ENCODE measurements at regions not wholly inside any gene's neighbourhood (a gene's known extent, or its start where the extent isn't known, plus 50 kb on each side); places are given as distances from the start of the nearest gene placed in this dataset.

DNA sequence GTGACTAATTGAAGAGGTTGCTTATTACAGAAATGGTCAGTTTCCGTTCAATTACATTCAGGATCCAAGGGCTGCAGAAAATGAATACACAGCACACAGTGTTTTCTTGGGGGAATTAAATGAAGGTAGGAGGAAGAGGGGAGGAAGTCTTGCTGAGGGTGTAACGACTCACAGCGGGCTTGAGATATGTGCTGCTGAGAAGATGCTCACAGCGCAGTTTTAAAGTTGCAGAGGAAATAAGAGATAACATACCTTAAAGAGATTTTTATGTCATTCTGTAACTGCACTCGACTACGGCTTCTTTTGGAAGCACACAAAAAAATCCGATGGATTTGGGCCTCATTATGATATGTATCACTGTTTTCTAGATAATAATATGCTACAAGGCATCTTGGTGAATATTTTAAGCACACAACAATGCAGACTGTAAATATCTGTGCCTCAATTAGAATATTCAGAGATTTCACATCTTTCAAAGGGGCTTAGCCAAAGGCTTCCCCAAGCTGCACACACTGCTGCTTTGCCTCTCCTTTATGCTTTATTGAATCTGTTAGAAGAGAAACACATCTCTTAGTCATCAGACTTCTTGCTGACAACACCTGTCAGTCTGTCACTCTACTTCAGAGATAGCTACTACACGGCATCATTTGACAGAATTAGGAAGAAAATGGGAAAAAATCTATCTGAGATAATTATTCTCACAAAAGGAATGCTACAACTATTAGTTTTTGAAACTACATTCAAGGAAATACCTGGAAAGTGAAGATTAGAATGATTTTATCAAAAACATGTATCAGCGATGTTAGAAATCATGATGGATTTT, 773.2 kb downstream of the OTOL1 start:
- no peaks in the 10 kb centered on the region for H3K9me3 ChIP-seq (ENCODE audit: insufficient read depth, low read length)
- TF ChIP-seq, protein P1, sequence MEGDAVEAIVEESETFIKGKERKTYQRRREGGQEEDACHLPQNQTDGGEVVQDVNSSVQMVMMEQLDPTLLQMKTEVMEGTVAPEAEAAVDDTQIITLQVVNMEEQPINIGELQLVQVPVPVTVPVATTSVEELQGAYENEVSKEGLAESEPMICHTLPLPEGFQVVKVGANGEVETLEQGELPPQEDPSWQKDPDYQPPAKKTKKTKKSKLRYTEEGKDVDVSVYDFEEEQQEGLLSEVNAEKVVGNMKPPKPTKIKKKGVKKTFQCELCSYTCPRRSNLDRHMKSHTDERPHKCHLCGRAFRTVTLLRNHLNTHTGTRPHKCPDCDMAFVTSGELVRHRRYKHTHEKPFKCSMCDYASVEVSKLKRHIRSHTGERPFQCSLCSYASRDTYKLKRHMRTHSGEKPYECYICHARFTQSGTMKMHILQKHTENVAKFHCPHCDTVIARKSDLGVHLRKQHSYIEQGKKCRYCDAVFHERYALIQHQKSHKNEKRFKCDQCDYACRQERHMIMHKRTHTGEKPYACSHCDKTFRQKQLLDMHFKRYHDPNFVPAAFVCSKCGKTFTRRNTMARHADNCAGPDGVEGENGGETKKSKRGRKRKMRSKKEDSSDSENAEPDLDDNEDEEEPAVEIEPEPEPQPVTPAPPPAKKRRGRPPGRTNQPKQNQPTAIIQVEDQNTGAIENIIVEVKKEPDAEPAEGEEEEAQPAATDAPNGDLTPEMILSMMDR (IDR thresholded peaks at IDR 0.05; ENCODE audit: low read depth, low read length), result no peak
- TF ChIP-seq EZH2phosphoT487 (IDR thresholded peaks at IDR 0.05; ENCODE audit: low read depth), result no peak
- H3K4me1 ChIP-seq (ENCODE audit: low read length), result no peaks in the 10 kb centered on the region

DNA sequence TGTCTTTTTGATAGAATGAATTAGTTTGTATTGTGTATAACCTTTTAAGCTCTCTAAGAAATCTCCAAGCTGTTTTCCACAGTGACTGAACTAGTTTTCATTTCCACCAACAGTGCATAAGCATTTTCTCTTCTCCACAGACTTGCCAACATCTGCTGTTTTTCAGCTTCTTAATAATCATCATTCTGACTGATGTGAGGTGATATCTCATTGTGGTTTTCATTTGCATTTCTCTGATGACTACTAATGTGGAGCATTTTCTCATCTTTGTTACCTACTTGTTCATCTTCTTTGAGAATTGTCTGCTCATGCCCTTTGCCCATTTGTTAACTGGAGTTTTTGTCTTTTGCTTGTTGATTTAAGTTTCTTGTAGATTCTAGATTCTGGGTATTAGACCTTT, 777.5 kb downstream of the OTOL1 start:
- no peaks in the 10 kb centered on the region for H4K20me1 ChIP-seq (ENCODE audit: insufficient read depth, low read length)
- TF ChIP-seq, protein P1 (IDR thresholded peaks at IDR 0.05; ENCODE audit: low read depth, low read length), result no peak
- no peak for TF ChIP-seq EZH2phosphoT487 (IDR thresholded peaks at IDR 0.05; ENCODE audit: low read depth)
- H3K4me1 ChIP-seq (ENCODE audit: low read length), result no peaks in the 10 kb centered on the region
- no peaks in the 10 kb centered on the region for H3K36me3 ChIP-seq (replicated peaks; ENCODE audit: low read depth, low read length)
- no peak overlapping the region for H3K4me3 ChIP-seq (ENCODE audit: low read length)
- no peaks in the 10 kb centered on the region for H3K9me3 ChIP-seq (ENCODE audit: insufficient read depth, low read length)
- no peak overlapping the region for H2AFZ ChIP-seq (ENCODE audit: low read depth, low read length)
- H3K27ac ChIP-seq (ENCODE audit: low read length), result no peak overlapping the region
- no peak overlapping the region for H3K9ac ChIP-seq (ENCODE audit: low read length)
- no peak overlapping the region for H3K4me2 ChIP-seq (ENCODE audit: low read length)
- H3K27me3 ChIP-seq (ENCODE audit: low read depth, low read length), result no peaks in the 10 kb centered on the region
- H3K79me2 ChIP-seq (ENCODE audit: low read length), result no peaks in the 10 kb centered on the region

More for the DNA sequence above, 773.2 kb downstream of the OTOL1 start:
- Histone ChIP-seq H3K9ac (ENCODE audit: low read length) (no peak overlapping the region), H4K20me1 (ENCODE audit: insufficient read depth, low read length) (no peaks in the 10 kb centered on the region), H3K27me3 (ENCODE audit: low read depth, low read length) (no peaks in the 10 kb centered on the region), H3K27ac (ENCODE audit: low read length) (no peak overlapping the region), H3K79me2 (ENCODE audit: low read length) (no peaks in the 10 kb centered on the region), H2AFZ (ENCODE audit: low read depth, low read length) (no peak overlapping the region), H3K36me3 (replicated peaks; ENCODE audit: low read depth, low read length) (no peaks in the 10 kb centered on the region), H3K4me2 (ENCODE audit: low read length) (no peak overlapping the region), H3K4me3 (ENCODE audit: low read length) (no peak overlapping the region)

DNA sequence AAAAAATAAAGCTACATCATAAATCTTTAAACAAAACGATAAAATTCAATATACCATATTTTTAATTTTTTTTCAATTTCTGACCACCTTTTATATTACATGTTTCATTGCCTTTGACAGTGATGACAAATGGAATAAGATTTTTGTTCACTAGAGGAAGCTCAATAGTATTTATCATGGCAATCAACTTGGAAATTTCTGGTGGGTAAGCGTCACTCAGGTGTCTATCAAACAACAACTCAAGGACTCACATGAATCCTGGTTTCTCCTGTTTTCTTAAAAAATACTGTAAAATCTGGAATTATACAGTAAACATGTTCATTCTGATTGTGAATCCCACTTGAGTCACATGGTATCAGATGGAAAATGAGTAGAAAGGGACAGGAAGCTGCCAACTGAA, 782.2 kb downstream of the OTOL1 start:
- no peak overlapping the region for H3K9ac ChIP-seq (ENCODE audit: low read length)
- no peaks in the 10 kb centered on the region for H4K20me1 ChIP-seq (ENCODE audit: insufficient read depth, low read length)
- no peaks in the 10 kb centered on the region for H3K4me1 ChIP-seq (ENCODE audit: low read length)
- TF ChIP-seq EZH2phosphoT487 (IDR thresholded peaks at IDR 0.05; ENCODE audit: low read depth), result no peak
- TF ChIP-seq, protein P1 (IDR thresholded peaks at IDR 0.05; ENCODE audit: low read depth, low read length), result no peak
- no peaks in the 10 kb centered on the region for H3K27me3 ChIP-seq (ENCODE audit: low read depth, low read length)
- no peak overlapping the region for H3K4me2 ChIP-seq (ENCODE audit: low read length)
- no peak overlapping the region for H3K27ac ChIP-seq (ENCODE audit: low read length)
- H3K9me3 ChIP-seq (ENCODE audit: insufficient read depth, low read length), result no peaks in the 10 kb centered on the region
- H2AFZ ChIP-seq (ENCODE audit: low read depth, low read length), result no peak overlapping the region
- H3K79me2 ChIP-seq (ENCODE audit: low read length), result no peaks in the 10 kb centered on the region
- no peak overlapping the region for H3K4me3 ChIP-seq (ENCODE audit: low read length)
- H3K36me3 ChIP-seq (replicated peaks; ENCODE audit: low read depth, low read length), result no peaks in the 10 kb centered on the region

DNA sequence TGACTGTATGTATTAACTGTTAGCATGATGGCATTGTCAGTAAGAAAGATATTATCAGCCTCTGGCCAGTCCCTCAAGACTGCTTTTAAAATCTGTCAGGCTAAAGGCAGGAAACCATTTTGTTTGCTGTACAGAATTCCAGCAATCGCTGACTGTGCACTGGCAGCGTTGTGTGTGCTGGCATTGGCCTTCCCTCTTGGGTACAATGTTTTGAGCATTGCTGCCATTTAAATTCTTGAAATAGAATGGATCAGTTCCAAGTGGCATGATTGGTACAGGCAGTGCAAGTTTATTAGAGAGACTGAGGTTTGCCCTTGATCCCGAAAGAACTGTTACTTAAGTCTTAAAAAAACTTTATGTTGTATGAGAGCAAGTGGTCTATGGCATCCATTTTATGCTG, 788.7 kb downstream of the OTOL1 start:
- Histone ChIP-seq H3K4me2 (ENCODE audit: low read length) (no peak overlapping the region), H3K36me3 (replicated peaks; ENCODE audit: low read depth, low read length) (no peaks in the 10 kb centered on the region), H2AFZ (ENCODE audit: low read depth, low read length) (no peak overlapping the region), H3K4me1 (ENCODE audit: low read length) (no peaks in the 10 kb centered on the region), H3K79me2 (ENCODE audit: low read length) (no peaks in the 10 kb centered on the region), H3K9ac (ENCODE audit: low read length) (no peak overlapping the region), H3K27me3 (ENCODE audit: low read depth, low read length) (no peaks in the 10 kb centered on the region), H3K4me3 (ENCODE audit: low read length) (no peak overlapping the region), H3K27ac (ENCODE audit: low read length) (no peak overlapping the region), H4K20me1 (ENCODE audit: insufficient read depth, low read length) (no peaks in the 10 kb centered on the region), H3K9me3 (ENCODE audit: insufficient read depth, low read length) (no peaks in the 10 kb centered on the region)
- no peak for TF ChIP-seq EZH2phosphoT487 (IDR thresholded peaks at IDR 0.05; ENCODE audit: low read depth)
- TF ChIP-seq, protein P1 (IDR thresholded peaks at IDR 0.05; ENCODE audit: low read depth, low read length), result no peak

Data from OCI-LY3 (cell line).